ENCODE measurements at regions not wholly inside any gene's neighbourhood (a gene's known extent, or its start where the extent isn't known, plus 50 kb on each side); places are given as distances from the start of the nearest gene placed in this dataset.

- no peak overlapping the region for H3K4me2 ChIP-seq
- no peak overlapping the region for H2AFZ ChIP-seq
- H3K4me3 ChIP-seq, result no peak overlapping the region
- H3K27ac ChIP-seq, result no peak overlapping the region
- H3K27me3 ChIP-seq, result no peaks in the 10 kb centered on the region
- no peaks in the 10 kb centered on the region for H3K4me1 ChIP-seq (ENCODE audit: insufficient read depth)
- H3K9me3 ChIP-seq (ENCODE audit: low read depth), result no peaks in the 10 kb centered on the region
- 50% methylated on average over 2 of the region's 2 CpGs for WGBS (ENCODE audit: low lambda C conversion rate, missing lambda C conversion rate)
- H3K9me2 ChIP-seq (replicated peaks; ENCODE audit: insufficient read depth), result no peaks in the 10 kb centered on the region
- no peaks in the 10 kb centered on the region for H4K20me1 ChIP-seq (ENCODE audit: insufficient read depth, poor library complexity, severe bottlenecking)
- TF ChIP-seq, protein P1, sequence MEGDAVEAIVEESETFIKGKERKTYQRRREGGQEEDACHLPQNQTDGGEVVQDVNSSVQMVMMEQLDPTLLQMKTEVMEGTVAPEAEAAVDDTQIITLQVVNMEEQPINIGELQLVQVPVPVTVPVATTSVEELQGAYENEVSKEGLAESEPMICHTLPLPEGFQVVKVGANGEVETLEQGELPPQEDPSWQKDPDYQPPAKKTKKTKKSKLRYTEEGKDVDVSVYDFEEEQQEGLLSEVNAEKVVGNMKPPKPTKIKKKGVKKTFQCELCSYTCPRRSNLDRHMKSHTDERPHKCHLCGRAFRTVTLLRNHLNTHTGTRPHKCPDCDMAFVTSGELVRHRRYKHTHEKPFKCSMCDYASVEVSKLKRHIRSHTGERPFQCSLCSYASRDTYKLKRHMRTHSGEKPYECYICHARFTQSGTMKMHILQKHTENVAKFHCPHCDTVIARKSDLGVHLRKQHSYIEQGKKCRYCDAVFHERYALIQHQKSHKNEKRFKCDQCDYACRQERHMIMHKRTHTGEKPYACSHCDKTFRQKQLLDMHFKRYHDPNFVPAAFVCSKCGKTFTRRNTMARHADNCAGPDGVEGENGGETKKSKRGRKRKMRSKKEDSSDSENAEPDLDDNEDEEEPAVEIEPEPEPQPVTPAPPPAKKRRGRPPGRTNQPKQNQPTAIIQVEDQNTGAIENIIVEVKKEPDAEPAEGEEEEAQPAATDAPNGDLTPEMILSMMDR (IDR thresholded peaks at IDR 0.05; ENCODE audit: poor library complexity), result no peak
- TF ChIP-seq EZH2phosphoT487 (IDR thresholded peaks at IDR 0.05; ENCODE audit: low read depth, severe bottlenecking, unreplicated experiment), result no peak
- no peaks in the 10 kb centered on the region for H3K36me3 ChIP-seq (replicated peaks; ENCODE audit: insufficient read depth, low read depth)
- H3K79me2 ChIP-seq, result no peaks in the 10 kb centered on the region
- DNase-seq (ENCODE audit: low spot score), result no peak
Observed at GRCh38 chr5:26578002-26578401, 460.4 kb downstream of the CDH9 start.

GRCh38 chr5:26572480-26572879 lies 465.9 kb downstream of the CDH9 start:
- Histone ChIP-seq H3K9me2 (replicated peaks; ENCODE audit: insufficient read depth) (no peaks in the 10 kb centered on the region), H4K20me1 (ENCODE audit: insufficient read depth, poor library complexity, severe bottlenecking) (no peaks in the 10 kb centered on the region), H3K4me2 (no peak overlapping the region), H3K4me1 (ENCODE audit: insufficient read depth) (no peaks in the 10 kb centered on the region), H3K9me3 (ENCODE audit: low read depth) (no peaks in the 10 kb centered on the region), H3K36me3 (replicated peaks; ENCODE audit: insufficient read depth, low read depth) (no peaks in the 10 kb centered on the region), H3K79me2 (no peaks in the 10 kb centered on the region), H2AFZ (no peak overlapping the region), H3K27ac (no peak overlapping the region), H3K27me3 (no peaks in the 10 kb centered on the region), H3K4me3 (no peak overlapping the region)
- TF ChIP-seq, protein P1 (IDR thresholded peaks at IDR 0.05; ENCODE audit: poor library complexity), result no peak
- TF ChIP-seq EZH2phosphoT487 (IDR thresholded peaks at IDR 0.05; ENCODE audit: low read depth, severe bottlenecking, unreplicated experiment), result no peak
- no peak for TF ChIP-seq EZH2 (IDR thresholded peaks at IDR 0.05; ENCODE audit: borderline replicate concordance)
- WGBS (ENCODE audit: low lambda C conversion rate, missing lambda C conversion rate), result 35% methylated on average over 1 of the region's 1 CpG
- DNase-seq (ENCODE audit: low spot score), result no peak

DNA sequence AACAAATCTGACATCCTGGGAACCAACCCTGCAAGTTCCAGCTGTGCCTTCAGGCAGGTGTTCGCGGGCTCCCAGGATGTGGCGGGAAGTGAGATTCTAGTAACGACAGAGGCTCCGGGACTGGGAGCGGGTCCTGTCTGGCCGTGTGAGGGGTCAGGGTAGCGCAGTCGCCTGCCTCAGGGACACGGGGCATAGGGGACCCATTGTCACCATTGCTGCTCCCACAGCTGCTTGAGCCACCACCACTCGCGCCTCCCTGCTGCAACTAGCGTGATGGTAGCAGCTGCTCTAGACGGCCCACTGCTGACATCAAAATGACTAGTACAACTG lies 468.5 kb downstream of the CDH9 start:
- Histone ChIP-seq H3K4me1 (ENCODE audit: insufficient read depth) (no peaks in the 10 kb centered on the region), H3K4me2 (no peak overlapping the region), H2AFZ (no peak overlapping the region), H3K27ac (no peak overlapping the region), H3K79me2 (no peaks in the 10 kb centered on the region), H3K36me3 (replicated peaks; ENCODE audit: insufficient read depth, low read depth) (no peaks in the 10 kb centered on the region), H3K9me2 (replicated peaks; ENCODE audit: insufficient read depth) (no peaks in the 10 kb centered on the region), H3K4me3 (no peak overlapping the region), H4K20me1 (ENCODE audit: insufficient read depth, poor library complexity, severe bottlenecking) (no peaks in the 10 kb centered on the region), H3K27me3 (no peaks in the 10 kb centered on the region), H3K9me3 (ENCODE audit: low read depth) (no peaks in the 10 kb centered on the region)
- no peak for DNase-seq (ENCODE audit: low spot score)
- WGBS (ENCODE audit: low lambda C conversion rate, missing lambda C conversion rate), result 93% methylated on average over 14 of the region's 14 CpGs
- TF ChIP-seq EZH2 (IDR thresholded peaks at IDR 0.05; ENCODE audit: borderline replicate concordance), result no peak
- TF ChIP-seq, protein P1 (IDR thresholded peaks at IDR 0.05; ENCODE audit: poor library complexity), result no peak
- no peak for TF ChIP-seq EZH2phosphoT487 (IDR thresholded peaks at IDR 0.05; ENCODE audit: low read depth, severe bottlenecking, unreplicated experiment)

Measured in hepatocyte (in vitro differentiated cells).